Pancreas (tissue), 10 donors: ENCODE measurements at regions not wholly inside any gene's neighbourhood (a gene's known extent, or its start where the extent isn't known, plus 50 kb on each side); places are given as distances from the start of the nearest gene placed in this dataset.

Experiments used
- ATAC-seq, 4 donors: fragments of 200-7000 bp; cut with Tn5 transposase; one replicate each; pipeline versions ENCODE4 v1.8.0 to v1.9.1; 2020; ENCODE audit warnings: mild to moderate bottlenecking in 4 of 4, moderate library complexity in 4 of 4
- DNase-seq, 6 donors: peaks; one replicate each; pipeline ENCODE4 v3.0.0-alpha.2; 2020
- FAIRE-seq: peaks from 2 replicates; lab custom pipeline; 2012; peaks lifted over from hg19 to GRCh38; lab: Jason Lieb, UNC
- H3K27ac ChIP-seq, 4 donors: fragments of 200-600 bp; sonication (generic); 1 replicate in 3 of 4; 2 replicates in 1 of 4; pipeline versions ENCODE4 v1.5.0 to v1.8.0; 2020
- H3K27me3 ChIP-seq, 4 donors: fragments of 200-600 bp; one replicate each; pipeline ENCODE4 v1.8.0; 2021
- H3K36me3 ChIP-seq, 3 donors: fragments of 200-600 bp; sonication (generic) in 1 of 3; one replicate each; pipeline versions ENCODE4 v1.5.0 to v1.8.0; 2020 to 2021
- H3K4me1 ChIP-seq, 3 donors: fragments of 200-600 bp; one replicate each; pipeline ENCODE4 v1.8.0; 2021
- H3K4me3 ChIP-seq, 4 donors: fragments of 200-600 bp; sonication (generic) in 2 of 4; one replicate each; pipeline versions ENCODE4 v1.5.0 to v1.8.0; 2020 to 2021
- H3K9me3 ChIP-seq, 4 donors: fragments of 200-600 bp; one replicate each; pipeline ENCODE4 v1.8.0; 2021
- CTCF ChIP-seq, 4 donors: fragments of 200-600 bp; sonication (generic) in 3 of 4; IDR thresholded peaks; one replicate each; pipeline versions ENCODE4 v1.5.0 to v1.8.0; 2021; ENCODE audit warnings: antibody characterized with exemption in 4 of 4
- WGBS, 2 donors: extraction: QIAGEN DNeasy Blood & Tissue Kit; methylation state at CpG; one replicate each; pipeline ENCODE4 v1.1.7; 2013; 5-methylcytosine and 5-hydroxymethylcytosine counted together
- intact Hi-C, 3 donors: fragments of 100-400 bp; cut with DNase I; formaldehyde crosslinking; loops; one replicate each; pipeline versions ENCODE4 v1.11.1 to v1.14.2; 2022
- donor health status: healthy with polysubstance abuse.
- donor health status: DM: no; HTN: no; CAD: no; lungs with moderate emphysema.
- donor health status: DM: no; HTN: no; CAD: no.
- donor health status: control.
- donor health status: control.
- donor health status: Bipolar disorder and iron deficiency.
- donor health status: DM: yes; HTN: yes; CAD: no.
- donor health status: DM: no; HTN: no; CAD: no.
- donor health status: DM: no; HTN: no; CAD: no.
- donor health status: DM: yes; HTN: yes; CAD: no.

- DNase-seq (no peak), FAIRE-seq (no peak), ATAC-seq (no peak)
- Histone ChIP-seq H3K4me1 (no peaks in the 10 kb centered on the region), H3K27me3 (no peaks in the 10 kb centered on the region), H3K4me3 (no peak overlapping the region), H3K9me3 (no peaks in the 10 kb centered on the region), H3K36me3 (no peaks in the 10 kb centered on the region), H3K27ac (no peak overlapping the region)
- no peak for TF ChIP-seq CTCF (IDR thresholded peaks at IDR 0.05)
- WGBS, 2 donors: 84 to 94% methylated on average over 7 of the region's 7 CpGs
- intact Hi-C loops: no loop called here
Measured at GRCh38 chr3:187975561-187976364, 178.2 kb upstream of the LPP start.

- H3K4me1 ChIP-seq: no peaks in the 10 kb centered on the region
- ATAC-seq: no peak
- TF ChIP-seq CTCF (IDR thresholded peaks at IDR 0.05): no peak
- intact Hi-C loops: no loop called here
- 81 to 82% methylated on average over 6 of the region's 6 CpGs for WGBS, 2 donors
- no peaks in the 10 kb centered on the region for H3K27me3 ChIP-seq
- no peak for FAIRE-seq
- no peak for DNase-seq
- no peaks in the 10 kb centered on the region for H3K36me3 ChIP-seq
- H3K4me3 ChIP-seq: no peak overlapping the region
- H3K9me3 ChIP-seq: no peaks in the 10 kb centered on the region
- H3K27ac ChIP-seq: no peak overlapping the region
Measured at GRCh38 chr3:187976365-187976900, 177.5 kb upstream of the LPP start.

DNA sequence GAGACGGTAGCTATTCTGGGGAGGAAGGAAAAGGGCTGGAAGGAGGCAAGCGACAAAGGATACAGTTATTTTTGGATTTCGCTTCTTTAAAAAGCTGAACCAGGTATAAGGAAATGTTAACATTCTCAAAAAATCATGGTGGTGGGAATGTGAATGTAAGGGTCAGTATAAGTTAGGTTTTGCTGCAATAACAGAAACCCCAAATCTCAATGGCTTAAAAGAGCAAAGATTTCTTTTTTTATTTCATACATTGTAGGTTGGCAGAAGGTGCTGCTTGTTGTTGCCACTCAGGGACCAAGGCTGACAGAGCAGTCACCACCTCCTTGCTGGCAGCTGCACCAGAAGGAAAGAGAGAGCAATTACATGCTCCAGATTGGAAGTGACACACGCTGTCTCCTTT is 176.3 kb upstream of the LPP start:
- H3K4me1 ChIP-seq: no peaks in the 10 kb centered on the region
- no peak for FAIRE-seq
- H3K36me3 ChIP-seq: no peaks in the 10 kb centered on the region
- H3K27me3 ChIP-seq: no peaks in the 10 kb centered on the region
- H3K4me3 ChIP-seq: no peak overlapping the region
- WGBS, 2 donors: 95 to 96% methylated on average over 4 of the region's 4 CpGs
- intact Hi-C loops: no loop called here
- H3K9me3 ChIP-seq: no peaks in the 10 kb centered on the region
- no peak for ATAC-seq
- TF ChIP-seq CTCF (IDR thresholded peaks at IDR 0.05): no peak
- DNase-seq: no peak
- no peak overlapping the region for H3K27ac ChIP-seq

DNA sequence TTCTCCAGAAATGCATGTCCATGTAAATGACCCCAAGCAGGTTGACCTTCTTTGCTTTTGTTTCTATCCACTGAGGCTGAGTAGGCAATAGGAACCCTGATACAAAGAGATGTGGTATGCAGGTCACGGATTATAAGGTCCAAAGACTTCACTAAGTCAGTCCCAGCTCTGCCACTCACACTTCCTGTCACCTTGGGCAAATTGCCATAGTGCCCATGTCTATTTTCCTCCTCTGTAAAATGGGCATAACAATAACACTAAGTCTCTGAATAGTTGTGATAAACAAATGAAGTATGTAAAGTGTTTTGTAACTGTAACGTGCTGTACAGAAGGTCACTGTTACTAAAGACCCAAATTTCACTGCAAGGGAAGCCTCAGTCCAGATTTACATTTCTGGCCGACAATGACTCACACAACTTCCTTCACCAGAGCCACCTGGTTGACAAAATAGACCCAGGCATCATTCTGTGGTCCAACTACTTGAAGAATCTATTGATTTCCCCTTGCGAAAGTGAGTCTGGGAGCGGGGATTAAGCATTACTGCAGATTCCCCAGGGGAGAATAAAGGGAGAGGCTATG is 175.4 kb upstream of the LPP start:
- intact Hi-C loops: no loop called here
- ATAC-seq (no peak), DNase-seq (no peak), FAIRE-seq (no peak)
- H3K27ac ChIP-seq: no peak overlapping the region
- no peaks in the 10 kb centered on the region for H3K9me3 ChIP-seq
- H3K36me3 ChIP-seq: no peaks in the 10 kb centered on the region
- H3K27me3 ChIP-seq: no peaks in the 10 kb centered on the region
- no peaks in the 10 kb centered on the region for H3K4me1 ChIP-seq
- WGBS, 2 donors: 72 to 81% methylated on average over 5 of the region's 5 CpGs
- no peak overlapping the region for H3K4me3 ChIP-seq
- TF ChIP-seq CTCF (IDR thresholded peaks at IDR 0.05): no peak

DNA sequence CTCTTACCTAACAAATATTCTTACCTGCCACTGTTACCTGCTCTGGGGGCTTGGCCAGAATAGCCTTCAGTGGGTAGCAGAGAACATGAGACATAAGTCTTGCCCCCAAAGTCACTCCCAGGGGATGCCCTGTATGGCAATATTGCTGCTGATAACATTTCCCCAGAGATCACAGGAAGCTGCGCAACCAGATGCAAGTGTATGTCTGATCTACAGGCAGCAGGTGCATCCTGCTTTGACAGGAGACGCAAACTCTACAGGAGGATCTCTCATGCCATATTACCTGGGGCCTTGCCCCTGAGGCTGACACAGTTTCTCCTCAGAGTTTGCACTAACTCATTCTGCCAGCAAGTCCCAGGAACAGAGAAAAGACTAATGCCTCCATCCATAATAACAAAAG is 174.4 kb upstream of the LPP start:
- WGBS, 2 donors: 83 to 94% methylated on average over 2 of the region's 2 CpGs
- no peak for ATAC-seq
- TF ChIP-seq CTCF (IDR thresholded peaks at IDR 0.05): no peak

More for the DNA sequence above, 174.4 kb upstream of the LPP start:
- Histone ChIP-seq H3K36me3 (no peaks in the 10 kb centered on the region), H3K9me3 (no peaks in the 10 kb centered on the region), H3K27ac (no peak overlapping the region), H3K4me3 (no peak overlapping the region), H3K4me1 (no peaks in the 10 kb centered on the region), H3K27me3 (no peaks in the 10 kb centered on the region)
- FAIRE-seq: no peak
- DNase-seq: no peak
- intact Hi-C loops: no loop called here
